GM21381 (cell line): ENCODE measurements at regions not wholly inside any gene's neighbourhood (a gene's known extent, or its start where the extent isn't known, plus 50 kb on each side); places are given as distances from the start of the nearest gene placed in this dataset.
"Not testable (repeated sequence)": the region's sequence is repeated elsewhere in the genome, so short reads cannot be mapped to it uniquely, and the experiment has no call there.

Experiments
- ATAC-seq: cut with Tn5 transposase; IDR thresholded peaks from one replicate; pipeline ENCODE4 v1.9.1; 2021; ENCODE audit warnings: mild to moderate bottlenecking, moderate library complexity; ENCODE audit not compliant: unreplicated experiment

GRCh38 chr13:56735537-56735942 lies 405.2 kb upstream of the PRR20A start:
- ATAC-seq = no peak

- ATAC-seq = no peak
Observed at GRCh38 chr13:56736966-56737365, 403.8 kb upstream of the PRR20A start.

GRCh38 chr13:56752636-56753035 lies 388.1 kb upstream of the PRR20A start:
- no peak for ATAC-seq

GRCh38 chr13:56755181-56755935 lies 385.4 kb upstream of the PRR20A start:
- no peak for ATAC-seq

GRCh38 chr13:56763333-56763732 lies 377.4 kb upstream of the PRR20A start:
- ATAC-seq = not testable (repeated sequence)

GRCh38 chr13:56773148-56773547 lies 367.6 kb upstream of the PRR20A start:
- no peak for ATAC-seq

- no peak for ATAC-seq
Observed at GRCh38 chr13:56789527-56789926, 351.2 kb upstream of the PRR20A start.

GRCh38 chr13:56837161-56837560 lies 303.6 kb upstream of the PRR20A start:
- ATAC-seq = no peak

GRCh38 chr13:56850852-56851251 lies 289.9 kb upstream of the PRR20A start:
- no peak for ATAC-seq

GRCh38 chr13:56861476-56861875 lies 279.2 kb upstream of the PRR20A start:
- ATAC-seq = no peak

GRCh38 chr13:56864451-56864850 lies 276.3 kb upstream of the PRR20A start:
- ATAC-seq = no peak

- ATAC-seq = no peak
Observed at GRCh38 chr13:56865416-56865815, 275.3 kb upstream of the PRR20A start.

- ATAC-seq = no peak
Observed at GRCh38 chr13:56869671-56870070, 271.0 kb upstream of the PRR20A start.

- no peak for ATAC-seq
Observed at GRCh38 chr13:56886398-56886797, 254.3 kb upstream of the PRR20A start.

GRCh38 chr13:56888455-56888854 lies 252.3 kb upstream of the PRR20A start:
- no peak for ATAC-seq

- no peak for ATAC-seq
Observed at GRCh38 chr13:56893843-56894242, 246.9 kb upstream of the PRR20A start.

GRCh38 chr13:56900549-56901279 lies 240.0 kb upstream of the PRR20A start:
- no peak for ATAC-seq

- ATAC-seq = no peak
Observed at GRCh38 chr13:56902276-56902675, 238.4 kb upstream of the PRR20A start.

GRCh38 chr13:56903710-56904282 lies 236.9 kb upstream of the PRR20A start:
- ATAC-seq = no peak

- ATAC-seq = no peak
Observed at GRCh38 chr13:56906909-56907308, 233.8 kb upstream of the PRR20A start.

GRCh38 chr13:56907766-56908165 lies 233.0 kb upstream of the PRR20A start:
- ATAC-seq = no peak
